ENCODE measurements at regions not wholly inside any gene's neighbourhood (a gene's known extent, or its start where the extent isn't known, plus 50 kb on each side); places are given as distances from the start of the nearest gene placed in this dataset.

DNA sequence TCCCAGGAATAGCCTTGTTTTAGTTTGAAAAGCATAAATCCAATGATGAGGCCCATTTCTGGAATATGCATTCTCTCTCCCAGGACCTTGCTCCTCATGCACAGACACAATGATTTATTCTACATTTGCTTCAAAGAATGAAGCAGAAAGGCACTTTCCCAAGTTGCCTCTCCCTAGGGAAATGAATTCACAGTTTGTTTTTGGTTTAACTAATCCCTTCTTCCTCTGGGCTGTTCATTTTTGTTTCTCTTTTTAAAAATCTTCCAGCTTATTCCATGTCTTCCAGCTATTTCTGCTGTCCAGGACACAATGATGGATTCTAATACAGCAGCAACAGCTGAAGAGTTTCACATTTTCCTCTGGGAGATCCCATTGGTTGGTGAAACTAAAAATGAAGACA lies 1529.2 kb upstream of the TENM4 start:
- Histone ChIP-seq H3K36me3 (ENCODE audit: control insufficient read depth in 2 of 2, extremely low read depth in 1 of 2, insufficient read depth in 2 of 2, low read length in 2 of 2) (no peaks in the 10 kb centered on the region), H3K9me3 (replicated peaks; ENCODE audit: control insufficient read depth, insufficient read depth, low read length) (no peaks in the 10 kb centered on the region), H3K9ac (replicated peaks; ENCODE audit: extremely low read depth, insufficient read depth, low read length) (no peak overlapping the region), H3K4me1 (ENCODE audit: control insufficient read depth, extremely low read depth, insufficient read depth, low read length) (no peaks in the 10 kb centered on the region), H2AFZ (ENCODE audit: low read depth, low read length) (no peak overlapping the region), H3K4me2 (ENCODE audit: insufficient read depth, low read length) (no peak overlapping the region), H3K27me3 (ENCODE audit: control insufficient read depth in 2 of 2, insufficient read depth in 2 of 2, low read length in 2 of 2) (no peaks in the 10 kb centered on the region), H3K79me2 (ENCODE audit: control insufficient read depth, insufficient read depth, low read length) (no peaks in the 10 kb centered on the region), H3K27ac (ENCODE audit: insufficient read depth, low read depth, low read length) (no peak overlapping the region), H3K4me3 (replicated peaks in 1 of 3; ENCODE audit: insufficient read depth in 1 of 3, low read depth in 1 of 3, low read length in 3 of 3) (no peak overlapping the region), H4K20me1 (replicated peaks; ENCODE audit: control insufficient read depth, extremely low read depth, insufficient read depth, low read length) (no peaks in the 10 kb centered on the region), H3K9me1 (replicated peaks; ENCODE audit: control insufficient read depth, extremely low read depth, insufficient read depth, low read length) (no peaks in the 10 kb centered on the region)
- ChIA-PET POLR2A (no interaction called here), CTCF (no interaction called here)
- intact Hi-C loops (cut with micrococcal nuclease), result no loop called here
- no TSS peak for BruUV-seq (replicated peaks)
- no peak for DNase-seq (ENCODE audit: low read depth, low spot score)
- TF ChIP-seq JUN (IDR thresholded peaks at IDR 0.05; ENCODE audit: borderline replicate concordance, insufficient read depth, insufficient read length, low read depth) (no peak), POLR2AphosphoS5 (IDR thresholded peaks at IDR 0.05; ENCODE audit: insufficient read depth, low read depth, low read length) (no peak), EZH2 (IDR thresholded peaks at IDR 0.05; ENCODE audit: borderline replicate concordance, low read depth, low read length, severe bottlenecking) (no peak), GATA2 (IDR thresholded peaks at IDR 0.05; ENCODE audit: insufficient read depth, insufficient read length, low read depth, low read length) (no peak), POLR2A (IDR thresholded peaks at IDR 0.05; ENCODE audit: low read depth, low read length) (no peak), FOS (IDR thresholded peaks at IDR 0.05; ENCODE audit: borderline replicate concordance, insufficient read depth, low read length) (no peak), MYC (IDR thresholded peaks at IDR 0.05; ENCODE audit: low read depth, low read length) (no peak)
- TF ChIP-seq, protein P1, sequence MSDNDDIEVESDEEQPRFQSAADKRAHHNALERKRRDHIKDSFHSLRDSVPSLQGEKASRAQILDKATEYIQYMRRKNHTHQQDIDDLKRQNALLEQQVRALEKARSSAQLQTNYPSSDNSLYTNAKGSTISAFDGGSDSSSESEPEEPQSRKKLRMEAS (IDR thresholded peaks at IDR 0.05; ENCODE audit: insufficient read depth, insufficient read length), result no peak
- TF ChIP-seq, protein P2, sequence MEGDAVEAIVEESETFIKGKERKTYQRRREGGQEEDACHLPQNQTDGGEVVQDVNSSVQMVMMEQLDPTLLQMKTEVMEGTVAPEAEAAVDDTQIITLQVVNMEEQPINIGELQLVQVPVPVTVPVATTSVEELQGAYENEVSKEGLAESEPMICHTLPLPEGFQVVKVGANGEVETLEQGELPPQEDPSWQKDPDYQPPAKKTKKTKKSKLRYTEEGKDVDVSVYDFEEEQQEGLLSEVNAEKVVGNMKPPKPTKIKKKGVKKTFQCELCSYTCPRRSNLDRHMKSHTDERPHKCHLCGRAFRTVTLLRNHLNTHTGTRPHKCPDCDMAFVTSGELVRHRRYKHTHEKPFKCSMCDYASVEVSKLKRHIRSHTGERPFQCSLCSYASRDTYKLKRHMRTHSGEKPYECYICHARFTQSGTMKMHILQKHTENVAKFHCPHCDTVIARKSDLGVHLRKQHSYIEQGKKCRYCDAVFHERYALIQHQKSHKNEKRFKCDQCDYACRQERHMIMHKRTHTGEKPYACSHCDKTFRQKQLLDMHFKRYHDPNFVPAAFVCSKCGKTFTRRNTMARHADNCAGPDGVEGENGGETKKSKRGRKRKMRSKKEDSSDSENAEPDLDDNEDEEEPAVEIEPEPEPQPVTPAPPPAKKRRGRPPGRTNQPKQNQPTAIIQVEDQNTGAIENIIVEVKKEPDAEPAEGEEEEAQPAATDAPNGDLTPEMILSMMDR (IDR thresholded peaks at IDR 0.05; ENCODE audit: extremely low read depth in 1 of 2, insufficient read depth in 1 of 2, low read depth in 1 of 2, low read length in 2 of 2), result no peak
- FAIRE-seq, result no peak
- dilution Hi-C loops (cut with MboI; ENCODE audit: extremely low pct_ligation_motif_present, low sequenced_read_pairs), result no loop called here
